Heart right ventricle (tissue), 16 donors: ENCODE measurements at regions not wholly inside any gene's neighbourhood (a gene's known extent, or its start where the extent isn't known, plus 50 kb on each side); places are given as distances from the start of the nearest gene placed in this dataset.

ENCODE experiments used
- ATAC-seq, 8 donors: fragments of 200-7000 bp; cut with Tn5 transposase; one replicate each; pipeline ENCODE4 v1.9.1; 2020; ENCODE audit warnings: mild to moderate bottlenecking in 8 of 8, moderate library complexity in 8 of 8, moderate number of reproducible peaks in 1 of 8
- DNase-seq, 2 donors: peaks; one replicate each; pipeline ENCODE4 v3.0.0-alpha.2; 2020
- H3K27ac ChIP-seq, 10 donors: fragments of 200-600 bp; sonication (generic) in 2 of 10; one replicate each; pipeline versions ENCODE4 v1.5.0 to v1.8.0; 2020 to 2022; ENCODE audit warnings: mild to moderate bottlenecking in 3 of 10
- H3K27me3 ChIP-seq, 7 donors: fragments of 200-600 bp; one replicate each; pipeline ENCODE4 v1.8.0; 2021 to 2022; ENCODE audit warnings: mild to moderate bottlenecking in 2 of 7
- H3K36me3 ChIP-seq, 9 donors: fragments of 200-600 bp; sonication (generic) in 1 of 9; one replicate each; pipeline versions ENCODE4 v1.5.0 to v1.8.0; 2020 to 2022; ENCODE audit warnings: mild to moderate bottlenecking in 2 of 9
- H3K4me1 ChIP-seq, 9 donors: fragments of 200-600 bp; sonication (generic) in 1 of 9; one replicate each; pipeline versions ENCODE4 v1.5.0 to v1.8.0; 2020 to 2022; ENCODE audit warnings: mild to moderate bottlenecking in 4 of 9
- H3K4me3 ChIP-seq, 10 donors: fragments of 200-600 bp; sonication (generic) in 2 of 10; one replicate each; pipeline versions ENCODE4 v1.5.0 to v1.8.0; 2020 to 2022; ENCODE audit warnings: mild to moderate bottlenecking in 7 of 10, moderate library complexity in 2 of 10
- H3K9me3 ChIP-seq, 11 donors: fragments of 200-600 bp in 10 of 11; sonication (generic) in 2 of 11; one replicate each; pipeline versions ENCODE4 v1.5.0 to v1.8.0; 2013 to 2022; ENCODE audit warnings: mild to moderate bottlenecking in 2 of 11, control low read depth in 1 of 11, moderate library complexity in 1 of 11
- WGBS, 2 donors: extraction: QIAGEN DNeasy Blood & Tissue Kit; methylation state at CpG; one replicate each; pipeline ENCODE4 v1.1.7; 2013; ENCODE audit warnings: inconsistent platforms in 1 of 2; 5-methylcytosine and 5-hydroxymethylcytosine counted together
- intact Hi-C, 10 donors: fragments of 100-400 bp; cut with DNase I; formaldehyde crosslinking; loops; one replicate each; pipeline versions ENCODE4 v1.11.1 to v1.14.2; 2022
- TF ChIP-seq, protein P1 (sequence below), 9 donors: fragments of 200-600 bp; sonication (generic) in 2 of 9; IDR thresholded peaks; one replicate each; pipeline versions ENCODE4 v1.5.0 to v1.8.0; 2021 to 2022; ENCODE audit warnings: antibody characterized with exemption in 9 of 9, mild to moderate bottlenecking in 5 of 9, moderate library complexity in 1 of 9
- donor health status: Arrhythmogenic right ventricular cardiomyopathy.
- donor health status: ischemic (EF 13 %, LVEDD 7.1; RV severe dilation, severe dysfunction).
- donor health status: healthy with polysubstance abuse.
- donor health status: DM: no; HTN: yes; CAD: no.
- donor health status: DM: no; HTN: no; CAD: no.
- donor health status: ischemic (EF 25% LVEDD 6.9; RV normal size, moderate dysfunction).
- donor health status: ischemic (EF 25% LVEDD 5.7; RV mildly dilated, moderate dysfunction).
- donor health status: healthy.
- donor health status: DM: yes; HTN: yes; CAD: no.
- donor health status: Ischemic cardiomyopathy.
- donor health status: ischemic (EF 35%, LVEDD 5.7; RV mildly dilated, moderate dysfunction).
- donor health status: nonischemic (EF 11% LVEDD 7.7; RV severe dilation, severe dysfunction).
- donor health status: DM: yes; HTN: yes; CAD: no.
- donor health status: PGD.
- donor health status: ischemic (EF 29% LVEDD 5.4; RV normal size, mild dysfunction).
- donor health status: nonischemic (EF 23%, LVEDD 6.1; RV moderate dilation, normal function).

DNA sequence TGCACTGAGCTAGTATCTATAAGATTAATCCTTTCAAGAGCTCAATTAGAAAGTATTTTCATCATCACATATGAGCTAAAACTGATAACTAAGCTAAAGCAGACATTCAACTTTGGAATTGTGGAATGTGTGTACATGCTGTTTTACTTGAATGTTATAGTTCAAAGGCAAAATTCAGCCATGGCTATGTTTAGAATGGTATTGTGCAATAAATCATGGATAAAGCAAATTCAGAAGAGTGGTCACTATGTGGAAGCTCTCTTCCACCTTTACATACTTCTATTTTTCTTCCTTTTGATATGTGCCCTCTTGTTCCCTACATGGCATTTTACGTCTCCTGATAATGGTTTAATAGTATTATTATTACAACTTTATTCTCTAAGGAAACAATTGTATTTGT is 1366.3 kb upstream of the LRRTM1 start:
- Histone ChIP-seq H3K4me3 (no peak overlapping the region), H3K36me3 (no peaks in the 10 kb centered on the region), H3K27ac (no peak overlapping the region), H3K4me1 (no peaks in the 10 kb centered on the region), H3K27me3 (no peaks in the 10 kb centered on the region), H3K9me3 (no peaks in the 10 kb centered on the region)
- no peak for DNase-seq
- WGBS, 2 donors, result 79 to 93% methylated on average over 1 of the region's 1 CpG
- intact Hi-C loops, result no loop called here
- TF ChIP-seq, protein P1, sequence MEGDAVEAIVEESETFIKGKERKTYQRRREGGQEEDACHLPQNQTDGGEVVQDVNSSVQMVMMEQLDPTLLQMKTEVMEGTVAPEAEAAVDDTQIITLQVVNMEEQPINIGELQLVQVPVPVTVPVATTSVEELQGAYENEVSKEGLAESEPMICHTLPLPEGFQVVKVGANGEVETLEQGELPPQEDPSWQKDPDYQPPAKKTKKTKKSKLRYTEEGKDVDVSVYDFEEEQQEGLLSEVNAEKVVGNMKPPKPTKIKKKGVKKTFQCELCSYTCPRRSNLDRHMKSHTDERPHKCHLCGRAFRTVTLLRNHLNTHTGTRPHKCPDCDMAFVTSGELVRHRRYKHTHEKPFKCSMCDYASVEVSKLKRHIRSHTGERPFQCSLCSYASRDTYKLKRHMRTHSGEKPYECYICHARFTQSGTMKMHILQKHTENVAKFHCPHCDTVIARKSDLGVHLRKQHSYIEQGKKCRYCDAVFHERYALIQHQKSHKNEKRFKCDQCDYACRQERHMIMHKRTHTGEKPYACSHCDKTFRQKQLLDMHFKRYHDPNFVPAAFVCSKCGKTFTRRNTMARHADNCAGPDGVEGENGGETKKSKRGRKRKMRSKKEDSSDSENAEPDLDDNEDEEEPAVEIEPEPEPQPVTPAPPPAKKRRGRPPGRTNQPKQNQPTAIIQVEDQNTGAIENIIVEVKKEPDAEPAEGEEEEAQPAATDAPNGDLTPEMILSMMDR (IDR thresholded peaks at IDR 0.05), result no peak
- ATAC-seq, result no peak

GRCh38 chr2:81661081-81661480 is 1356.5 kb upstream of the LRRTM1 start:
- H3K4me3 ChIP-seq, result no peak overlapping the region
- intact Hi-C loops, result no loop called here
- no peaks in the 10 kb centered on the region for H3K36me3 ChIP-seq
- no peak for ATAC-seq
- 78 to 81% methylated on average over 3 of the region's 3 CpGs for WGBS, 2 donors
- no peak for DNase-seq
- no peaks in the 10 kb centered on the region for H3K27me3 ChIP-seq
- no peaks in the 10 kb centered on the region for H3K4me1 ChIP-seq
- TF ChIP-seq, protein P1 (IDR thresholded peaks at IDR 0.05), result no peak
- H3K9me3 ChIP-seq, result peaks cover 0 to 51% (median 6%) of the 10 kb centered on the region in 11 donors
- H3K27ac ChIP-seq, result no peak overlapping the region

- H3K27me3 ChIP-seq, result no peaks in the 10 kb centered on the region
- 84 to 87% methylated on average over 4 of the region's 4 CpGs for WGBS, 2 donors
- peaks cover 0 to 65% (median 6%) of the 10 kb centered on the region in 11 donors for H3K9me3 ChIP-seq
- no peak overlapping the region for H3K4me3 ChIP-seq
- H3K4me1 ChIP-seq, result no peaks in the 10 kb centered on the region
- H3K36me3 ChIP-seq, result no peaks in the 10 kb centered on the region
- no peak for ATAC-seq
- TF ChIP-seq, protein P1 (IDR thresholded peaks at IDR 0.05), result no peak
- no peak for DNase-seq
- intact Hi-C loops, result no loop called here
- H3K27ac ChIP-seq, result no peak overlapping the region
Observed at GRCh38 chr2:81658227-81658626, 1353.7 kb upstream of the LRRTM1 start.

DNA sequence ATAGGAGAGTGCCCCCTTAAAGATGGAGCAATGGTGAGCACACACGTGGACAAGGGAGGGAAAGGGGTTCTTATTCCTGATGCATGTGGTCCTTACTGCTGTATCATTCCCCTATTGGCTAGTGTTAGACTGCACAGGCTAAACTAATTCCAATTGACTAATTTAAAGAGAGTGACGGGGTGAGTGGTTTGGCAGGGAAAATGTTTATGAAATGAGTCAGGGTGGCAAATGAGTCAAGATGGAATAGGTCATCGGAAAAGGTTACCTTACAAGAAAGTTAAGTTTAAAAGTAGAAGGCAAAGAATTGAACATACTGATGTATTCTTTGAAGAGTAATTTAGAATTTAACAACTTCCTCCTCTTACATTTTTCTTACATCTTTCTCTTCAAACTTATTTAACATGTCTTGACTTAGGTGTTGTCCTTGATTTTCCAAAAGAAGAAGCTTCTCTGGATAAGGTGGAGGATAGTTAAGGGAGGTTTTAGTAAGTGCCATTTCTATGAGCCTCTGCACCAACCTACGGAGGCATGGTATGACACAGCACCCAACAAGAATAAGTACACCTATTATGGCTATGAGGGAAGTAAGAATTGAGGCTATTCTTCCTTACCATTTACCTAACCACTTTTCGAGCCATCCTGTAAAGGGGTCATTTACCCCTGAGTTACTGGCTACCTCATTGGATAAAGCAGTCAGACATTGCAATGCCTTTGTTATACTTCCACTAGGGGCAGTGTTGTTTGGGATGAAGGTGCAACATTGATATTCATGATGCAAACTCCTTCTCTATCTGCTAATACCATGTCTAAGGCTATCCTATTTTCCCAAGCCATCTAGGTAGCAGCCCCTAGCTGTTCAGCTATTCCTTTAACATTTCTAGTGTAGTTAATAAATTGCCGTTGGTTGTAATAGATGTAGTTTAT is 1345.8 kb upstream of the LRRTM1 start:
- Histone ChIP-seq H3K4me3 (no peak overlapping the region), H3K36me3 (no peaks in the 10 kb centered on the region), H3K9me3 (peaks cover 0 to 25% (median 0%) of the 10 kb centered on the region in 11 donors), H3K27ac (no peak overlapping the region), H3K27me3 (no peaks in the 10 kb centered on the region), H3K4me1 (no peaks in the 10 kb centered on the region)
- WGBS, 2 donors, result 85 to 89% methylated on average over 6 of the region's 6 CpGs
- TF ChIP-seq, protein P1 (IDR thresholded peaks at IDR 0.05), result no peak
- ATAC-seq, result no peak
- intact Hi-C loops, result no loop called here
- DNase-seq, result no peak
